NT2/D1 (cell line): ENCODE measurements at regions not wholly inside any gene's neighbourhood (a gene's known extent, or its start where the extent isn't known, plus 50 kb on each side); places are given as distances from the start of the nearest gene placed in this dataset.

Experiments
- SUZ12 ChIP-seq: IDR thresholded peaks from 2 replicates; pipeline ENCODE4 v1.6.1; 2011; ENCODE audit not compliant: insufficient read length, insufficient read depth; ENCODE audit errors: extremely low read depth
- YY1 ChIP-seq: IDR thresholded peaks from 2 replicates; pipeline ENCODE4 v1.6.1; 2011; ENCODE audit not compliant: insufficient read length, insufficient read depth
- ZNF274 ChIP-seq: IDR thresholded peaks from 2 replicates; pipeline ENCODE4 v1.6.1; 2011; ENCODE audit warnings: mild to moderate bottlenecking, low read depth, low read length

- no peak for TF ChIP-seq SUZ12
- TF ChIP-seq ZNF274 = no peak
- no peak for TF ChIP-seq YY1
Observed at GRCh38 chr1:57633056-57633455, 209.2 kb upstream of the DAB1 start.
